Cardiac fibroblast (primary cell): ENCODE measurements at regions not wholly inside any gene's neighbourhood (a gene's known extent, or its start where the extent isn't known, plus 50 kb on each side); places are given as distances from the start of the nearest gene placed in this dataset.
"Not testable (repeated sequence)": the region's sequence is repeated elsewhere in the genome, so short reads cannot be mapped to it uniquely, and the experiment has no call there.

Experiments used
- DNase-seq, 2 donors: peaks; one replicate each; pipeline versions ENCODE4 v3.0.0 to v3.0.0-alpha.2; 2010; ENCODE audit warnings: low read depth in 2 of 2
- H3K4me3 ChIP-seq, 2 donors: replicated peaks in 1 of 2; 1 replicate in 1 of 2; 2 replicates in 1 of 2; pipeline ENCODE4 v1.5.1; 2011; ENCODE audit warnings: low read depth in 2 of 2, low read length in 2 of 2, mild to moderate bottlenecking in 2 of 2, moderate library complexity in 1 of 2
- CTCF ChIP-seq: IDR thresholded peaks from one replicate; pipeline ENCODE4 v1.5.1; 2011; ENCODE audit warnings: low read depth, mild to moderate bottlenecking, low read length, inconsistent platforms

GRCh38 chr13:110820322-110820721 lies 94.5 kb downstream of the ANKRD10 start:
- no peak for TF ChIP-seq CTCF
- DNase-seq: no peak
- no peak overlapping the region for H3K4me3 ChIP-seq

- H3K4me3 ChIP-seq, DNase-seq: not testable (repeated sequence)
These were observed 92.8 kb downstream of the ANKRD10 start for GRCh38 chr13:110821837-110822668.

GRCh38 chr13:110822669-110822945 lies 92.3 kb downstream of the ANKRD10 start:
- H3K4me3 ChIP-seq: no peak overlapping the region
- no peak for DNase-seq
- TF ChIP-seq CTCF: no peak

GRCh38 chr13:110824702-110825300 lies 90.1 kb downstream of the ANKRD10 start:
- no peak for DNase-seq
- TF ChIP-seq CTCF: no peak
- H3K4me3 ChIP-seq: no peak overlapping the region

- TF ChIP-seq CTCF: no peak
- DNase-seq: no peak
- no peak overlapping the region for H3K4me3 ChIP-seq
These were observed 89.4 kb downstream of the ANKRD10 start for GRCh38 chr13:110825516-110825915.

- no peak for DNase-seq
- no peak overlapping the region for H3K4me3 ChIP-seq
- no peak for TF ChIP-seq CTCF
These were observed 88.8 kb downstream of the ANKRD10 start for GRCh38 chr13:110826101-110826500.

GRCh38 chr13:110826861-110827672 lies 87.8 kb downstream of the ANKRD10 start:
- no peak for DNase-seq
- no peak for TF ChIP-seq CTCF
- H3K4me3 ChIP-seq: no peak overlapping the region
